HG03159 (cell line): ENCODE measurements at regions not wholly inside any gene's neighbourhood (a gene's known extent, or its start where the extent isn't known, plus 50 kb on each side); places are given as distances from the start of the nearest gene placed in this dataset.

Source experiments
- ATAC-seq: cut with Tn5 transposase; IDR thresholded peaks from one replicate; pipeline ENCODE4 v1.9.1; 2021; ENCODE audit warnings: mild to moderate bottlenecking, moderate library complexity; ENCODE audit not compliant: unreplicated experiment

- no peak for ATAC-seq
Observed at GRCh38 chr16:77590707-77591106, 131.6 kb upstream of the NUDT7 start.

GRCh38 chr16:77591347-77591746 lies 131.0 kb upstream of the NUDT7 start:
- no peak for ATAC-seq

GRCh38 chr16:77592021-77592420 lies 130.3 kb upstream of the NUDT7 start:
- ATAC-seq: no peak

GRCh38 chr16:77594057-77594456 lies 128.3 kb upstream of the NUDT7 start:
- ATAC-seq: no peak

- ATAC-seq: no peak
Observed at GRCh38 chr16:77594799-77595596, 127.3 kb upstream of the NUDT7 start.

GRCh38 chr16:77596261-77596660 lies 126.1 kb upstream of the NUDT7 start:
- ATAC-seq: no peak

- peak; percentile 75 for ATAC-seq
Observed at GRCh38 chr16:77599793-77600415, 122.4 kb upstream of the NUDT7 start.

GRCh38 chr16:77600555-77600954 lies 121.8 kb upstream of the NUDT7 start:
- no peak for ATAC-seq

- ATAC-seq: no peak
Observed at GRCh38 chr16:77603656-77604055, 118.7 kb upstream of the NUDT7 start.

GRCh38 chr16:77610496-77610895 lies 111.8 kb upstream of the NUDT7 start:
- no peak for ATAC-seq

- no peak for ATAC-seq
Observed at GRCh38 chr16:77611386-77611785, 110.9 kb upstream of the NUDT7 start.

GRCh38 chr16:77612596-77612995 lies 109.7 kb upstream of the NUDT7 start:
- no peak for ATAC-seq

- no peak for ATAC-seq
Observed at GRCh38 chr16:77613095-77613494, 109.2 kb upstream of the NUDT7 start.

GRCh38 chr16:77617553-77617952 lies 104.8 kb upstream of the NUDT7 start:
- ATAC-seq: no peak

GRCh38 chr16:77617996-77618395 lies 104.3 kb upstream of the NUDT7 start:
- no peak for ATAC-seq

GRCh38 chr16:77618951-77619350 lies 103.4 kb upstream of the NUDT7 start:
- no peak for ATAC-seq

GRCh38 chr16:77624085-77624484 lies 98.2 kb upstream of the NUDT7 start:
- ATAC-seq: no peak

GRCh38 chr16:77636615-77637014 lies 85.7 kb upstream of the NUDT7 start:
- ATAC-seq: no peak

- ATAC-seq: no peak
Observed at GRCh38 chr16:77637940-77638339, 84.4 kb upstream of the NUDT7 start.

GRCh38 chr16:77643176-77643575 lies 79.1 kb upstream of the NUDT7 start:
- no peak for ATAC-seq

GRCh38 chr16:77645764-77646163 lies 76.5 kb upstream of the NUDT7 start:
- ATAC-seq: no peak

- ATAC-seq: no peak
Observed at GRCh38 chr16:77647726-77648125, 74.6 kb upstream of the NUDT7 start.

GRCh38 chr16:77650761-77651160 lies 71.6 kb upstream of the NUDT7 start:
- no peak for ATAC-seq
